OCI-LY7 (cell line): ENCODE measurements at regions not wholly inside any gene's neighbourhood (a gene's known extent, or its start where the extent isn't known, plus 50 kb on each side); places are given as distances from the start of the nearest gene placed in this dataset.

Experiments used
- BruUV-seq: library from RNA; stranded (reverse); fragments of 400-500 nt; replicated peaks from 2 replicates; lab custom pipeline; 2021; lab: Mats Ljungman, UMichigan
- CTCF ChIA-PET: fragments of 300-600 bp; sonication (Branson Sonifier 250); formaldehyde crosslinking; loops from one replicate; lab custom pipeline; 2022; ENCODE audit warnings: antibody characterized with exemption; ENCODE audit not compliant: unreplicated experiment; lab: Charles Lee
- POLR2A ChIA-PET: fragments of 300-600 bp; sonication (Branson Sonifier 250); formaldehyde crosslinking; loops from one replicate; lab custom pipeline; 2022; ENCODE audit warnings: antibody characterized with exemption; lab: Charles Lee
- DNase-seq: peaks from one replicate; pipeline ENCODE4 v3.0.0-alpha.2; 2015; ENCODE audit warnings: low spot score
- H2AFZ ChIP-seq: fragments of 200-600 bp; sonication (generic), shearing (Covaris generic); 2 replicates; pipeline ENCODE4 v1.6.1; 2014; ENCODE audit warnings: mild to moderate bottlenecking, antibody characterized with exemption, low read length, moderate library complexity
- H3K27ac ChIP-seq: fragments of 200-600 bp; sonication (generic); 2 replicates; pipeline ENCODE4 v1.5.1; 2014; ENCODE audit warnings: mixed run types, low read depth, mild to moderate bottlenecking, moderate library complexity, low read length, inconsistent platforms; ENCODE audit not compliant: poor library complexity, severe bottlenecking
- H3K36me3 ChIP-seq: fragments of 200-600 bp; sonication (generic); 2 replicates; pipeline ENCODE4 v1.6.1; 2014; ENCODE audit warnings: mild to moderate bottlenecking, antibody characterized with exemption, low read length, moderate library complexity, mixed read lengths; ENCODE audit not compliant: insufficient read depth
- H3K4me1 ChIP-seq: fragments of 200-600 bp; sonication (generic); 2 replicates; pipeline ENCODE4 v1.5.1; 2014; ENCODE audit warnings: mild to moderate bottlenecking, low read length; ENCODE audit not compliant: insufficient read depth, poor library complexity, severe bottlenecking
- H3K4me2 ChIP-seq: fragments of 200-600 bp; sonication (generic); 2 replicates; pipeline ENCODE4 v1.6.1; 2014; ENCODE audit warnings: mild to moderate bottlenecking, low read length
- H3K4me3 ChIP-seq: fragments of 200-600 bp; sonication (generic); 2 replicates; pipeline ENCODE4 v1.5.1; 2014; ENCODE audit warnings: mild to moderate bottlenecking, low read depth, low read length; ENCODE audit not compliant: poor library complexity, severe bottlenecking
- H3K79me2 ChIP-seq: fragments of 200-600 bp; sonication (generic); 2 replicates; pipeline ENCODE4 v1.6.1; 2016; ENCODE audit warnings: low read depth, mild to moderate bottlenecking, low read length, moderate library complexity, mixed read lengths; ENCODE audit not compliant: insufficient read depth
- H3K9me2 ChIP-seq: fragments of 200-600 bp; sonication (generic); 2 replicates; pipeline ENCODE4 v1.6.1; 2016; ENCODE audit warnings: mild to moderate bottlenecking, low read length, mixed read lengths; ENCODE audit not compliant: insufficient read depth
- H3K9me3 ChIP-seq: fragments of 200-600 bp; sonication (generic); 2 replicates; pipeline ENCODE4 v1.6.1; 2014; ENCODE audit warnings: mild to moderate bottlenecking, mixed run types, low read length, mixed read lengths
- H4K20me1 ChIP-seq: fragments of 200-600 bp; sonication (generic); 2 replicates; pipeline ENCODE4 v1.6.1; 2014; ENCODE audit warnings: mild to moderate bottlenecking, antibody characterized with exemption, low read length, moderate library complexity, mixed read lengths; ENCODE audit not compliant: insufficient read depth
- CTCF ChIP-seq: fragments of 200-600 bp; sonication (generic); conservative IDR thresholded peaks from 2 replicates; pipeline ENCODE4 v1.5.1; 2014; ENCODE audit warnings: mild to moderate bottlenecking, antibody characterized with exemption, low read length, moderate library complexity, mixed read lengths
- EZH2phosphoT487 ChIP-seq: fragments of 200-600 bp; sonication (generic); IDR thresholded peaks from 2 replicates; pipeline ENCODE4 v1.6.1; 2018; ENCODE audit warnings: low read depth, borderline replicate concordance, mild to moderate bottlenecking, mixed run types, antibody characterized with exemption, low read length, moderate library complexity, mixed read lengths
- intact Hi-C: fragments of 100-400 bp; cut with micrococcal nuclease; formaldehyde crosslinking; loops from one replicate; pipeline ENCODE4 v1.10.0; 2022; ENCODE audit not compliant: unreplicated experiment

- no TSS peak for BruUV-seq
These were observed 451.3 kb downstream of the TLL1 start for GRCh38 chr4:166324321-166324720.

GRCh38 chr4:166335256-166335938 is 462.4 kb downstream of the TLL1 start:
- no peak for TF ChIP-seq CTCF
- no peak for TF ChIP-seq EZH2phosphoT487
- Histone ChIP-seq H3K27ac (no peak overlapping the region), H4K20me1 (no peaks in the 10 kb centered on the region), H3K9me3 (no peaks in the 10 kb centered on the region), H3K36me3 (no peaks in the 10 kb centered on the region), H3K9me2 (no peaks in the 10 kb centered on the region), H3K4me1 (no peaks in the 10 kb centered on the region), H3K79me2 (no peaks in the 10 kb centered on the region), H2AFZ (no peak overlapping the region), H3K4me2 (no peak overlapping the region), H3K4me3 (no peak overlapping the region)
- CTCF ChIA-PET, result no interaction called here
- no TSS peak for BruUV-seq
- intact Hi-C loops, result no loop called here
- no peak for DNase-seq
- POLR2A ChIA-PET, result no interaction called here

More at GRCh38 chr4:166324321-166324720, 451.3 kb downstream of the TLL1 start:
- peak; percentile 6 for DNase-seq
- no peak for TF ChIP-seq EZH2phosphoT487
- peak; percentile 73 for TF ChIP-seq CTCF
- Histone ChIP-seq H3K9me3 (no peaks in the 10 kb centered on the region), H3K27ac (no peak overlapping the region), H3K4me3 (no peak overlapping the region), H3K4me2 (no peak overlapping the region), H3K79me2 (no peaks in the 10 kb centered on the region), H3K4me1 (no peaks in the 10 kb centered on the region), H2AFZ (no peak overlapping the region), H3K9me2 (no peaks in the 10 kb centered on the region), H4K20me1 (no peaks in the 10 kb centered on the region), H3K36me3 (no peaks in the 10 kb centered on the region)
- ChIA-PET CTCF (no interaction called here), POLR2A (no interaction called here)
- intact Hi-C loops, result no loop called here

- no peaks in the 10 kb centered on the region for H3K9me3 ChIP-seq
- POLR2A ChIA-PET, result interaction anchor here (0.6 to 1.2 kb wide), 2 partner anchors 9 to 183 kb away, joined by 3 read pairs; no protein-coding TSS in a partner anchor
- BruUV-seq, result no TSS peak
- no peaks in the 10 kb centered on the region for H4K20me1 ChIP-seq
- H3K4me1 ChIP-seq, result no peaks in the 10 kb centered on the region
- no peak overlapping the region for H3K4me2 ChIP-seq
- DNase-seq, result no peak
- H3K27ac ChIP-seq, result no peak overlapping the region
- H3K4me3 ChIP-seq, result no peak overlapping the region
- intact Hi-C loops, result no loop called here
- CTCF ChIA-PET, result no interaction called here
- no peak overlapping the region for H2AFZ ChIP-seq
- H3K9me2 ChIP-seq, result no peaks in the 10 kb centered on the region
- H3K79me2 ChIP-seq, result no peaks in the 10 kb centered on the region
- no peaks in the 10 kb centered on the region for H3K36me3 ChIP-seq
- TF ChIP-seq EZH2phosphoT487, result no peak
- no peak for TF ChIP-seq CTCF
These were observed 469.0 kb downstream of the TLL1 start for GRCh38 chr4:166341992-166342391.
